ENCODE measurements at regions not wholly inside any gene's neighbourhood (a gene's known extent, or its start where the extent isn't known, plus 50 kb on each side); places are given as distances from the start of the nearest gene placed in this dataset.

- no peak overlapping the region for H3K4me3 ChIP-seq (ENCODE audit: low read depth, low read length)
- TF ChIP-seq MAX (IDR thresholded peaks at IDR 0.05; ENCODE audit: low read depth, low read length) (no peak), POLR2A (IDR thresholded peaks at IDR 0.05; ENCODE audit: extremely low read depth, insufficient read length) (no peak), MYC (IDR thresholded peaks at IDR 0.05; ENCODE audit: low read depth, low read length) (no peak), CTCF (IDR thresholded peaks at IDR 0.05; ENCODE audit: low read depth, low read length) (no peak)
- DNase-seq (ENCODE audit: low read depth), result no peak
Measured at GRCh38 chr3:146975032-146975431, 369.9 kb upstream of the PLSCR5 start.

- TF ChIP-seq POLR2A (IDR thresholded peaks at IDR 0.05; ENCODE audit: extremely low read depth, insufficient read length), result no peak
- TF ChIP-seq MAX (IDR thresholded peaks at IDR 0.05; ENCODE audit: low read depth, low read length), result no peak
- TF ChIP-seq CTCF (IDR thresholded peaks at IDR 0.05; ENCODE audit: low read depth, low read length), result no peak
- no peak for TF ChIP-seq MYC (IDR thresholded peaks at IDR 0.05; ENCODE audit: low read depth, low read length)
- H3K4me3 ChIP-seq (ENCODE audit: low read depth, low read length), result no peak overlapping the region
- no peak for DNase-seq (ENCODE audit: low read depth)
Measured at GRCh38 chr3:146974001-146974400, 368.9 kb upstream of the PLSCR5 start.

GRCh38 chr3:146972726-146973125 lies 367.6 kb upstream of the PLSCR5 start:
- no peak for DNase-seq (ENCODE audit: low read depth)

GRCh38 chr3:146970236-146970635 lies 365.1 kb upstream of the PLSCR5 start:
- no peak for DNase-seq (ENCODE audit: low read depth)
- H3K4me3 ChIP-seq (ENCODE audit: low read depth, low read length), result no peak overlapping the region
- TF ChIP-seq MAX (IDR thresholded peaks at IDR 0.05; ENCODE audit: low read depth, low read length), result no peak
- no peak for TF ChIP-seq MYC (IDR thresholded peaks at IDR 0.05; ENCODE audit: low read depth, low read length)
- TF ChIP-seq POLR2A (IDR thresholded peaks at IDR 0.05; ENCODE audit: extremely low read depth, insufficient read length), result no peak
- TF ChIP-seq CTCF (IDR thresholded peaks at IDR 0.05; ENCODE audit: low read depth, low read length), result no peak

More at GRCh38 chr3:146972726-146973125, 367.6 kb upstream of the PLSCR5 start:
- H3K4me3 ChIP-seq (ENCODE audit: low read depth, low read length), result no peak overlapping the region
- no peak for TF ChIP-seq MYC (IDR thresholded peaks at IDR 0.05; ENCODE audit: low read depth, low read length)
- no peak for TF ChIP-seq MAX (IDR thresholded peaks at IDR 0.05; ENCODE audit: low read depth, low read length)
- TF ChIP-seq CTCF (IDR thresholded peaks at IDR 0.05; ENCODE audit: low read depth, low read length), result no peak
- TF ChIP-seq POLR2A (IDR thresholded peaks at IDR 0.05; ENCODE audit: extremely low read depth, insufficient read length), result no peak

- no peak overlapping the region for H3K4me3 ChIP-seq (ENCODE audit: low read depth, low read length)
- no peak for DNase-seq (ENCODE audit: low read depth)
- TF ChIP-seq MAX (IDR thresholded peaks at IDR 0.05; ENCODE audit: low read depth, low read length) (no peak), MYC (IDR thresholded peaks at IDR 0.05; ENCODE audit: low read depth, low read length) (no peak), POLR2A (IDR thresholded peaks at IDR 0.05; ENCODE audit: extremely low read depth, insufficient read length) (no peak), CTCF (IDR thresholded peaks at IDR 0.05; ENCODE audit: low read depth, low read length) (no peak)
Measured at GRCh38 chr3:146969356-146969755, 364.2 kb upstream of the PLSCR5 start.
